GM21515 (cell line): ENCODE measurements at regions not wholly inside any gene's neighbourhood (a gene's known extent, or its start where the extent isn't known, plus 50 kb on each side); places are given as distances from the start of the nearest gene placed in this dataset.
"Not testable (repeated sequence)": the region's sequence is repeated elsewhere in the genome, so short reads cannot be mapped to it uniquely, and the experiment has no call there.

Experiments used
- ATAC-seq: cut with Tn5 transposase; IDR thresholded peaks from one replicate; pipeline ENCODE4 v1.9.1; 2021; ENCODE audit not compliant: unreplicated experiment

DNA sequence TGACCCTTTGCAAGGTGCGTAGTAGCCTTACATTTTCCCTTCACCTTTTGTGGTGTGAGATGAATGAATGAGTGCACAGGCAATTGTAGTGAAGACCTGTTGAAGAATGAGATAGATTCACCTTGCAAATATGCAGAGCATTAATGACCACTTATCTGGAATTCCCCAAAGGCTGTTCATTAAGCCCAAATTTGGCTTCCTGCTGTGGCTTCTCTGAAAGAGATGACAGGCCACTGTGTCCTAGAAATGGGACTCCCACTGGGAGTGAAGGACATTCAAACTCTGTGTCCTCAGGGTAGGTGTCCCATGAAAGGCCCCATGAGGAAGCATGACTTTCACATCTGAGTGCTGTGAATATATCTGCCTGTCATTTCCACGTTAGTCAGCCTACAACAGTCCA lies 1821.8 kb upstream of the PIK3C3 start:
- ATAC-seq, result no peak

DNA sequence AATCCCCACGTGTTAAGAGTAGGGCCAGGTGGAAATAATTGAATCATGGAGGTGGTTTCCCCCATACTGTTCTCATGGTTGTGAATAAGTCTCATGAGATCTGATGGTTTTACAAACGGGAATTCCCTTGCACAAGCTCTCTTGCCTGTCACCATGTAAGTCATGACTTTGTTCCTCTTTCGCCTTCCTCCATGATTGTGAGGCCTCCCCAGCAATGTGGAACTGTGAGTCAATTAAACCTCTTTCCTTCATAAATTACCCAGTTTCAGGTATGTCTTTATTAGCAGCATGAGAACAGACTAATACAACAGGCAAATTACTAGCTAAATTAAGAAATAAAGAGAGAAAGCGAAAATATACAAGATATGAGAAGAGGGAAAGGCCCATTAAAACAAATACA lies 1822.6 kb upstream of the PIK3C3 start:
- not testable (repeated sequence) for ATAC-seq

DNA sequence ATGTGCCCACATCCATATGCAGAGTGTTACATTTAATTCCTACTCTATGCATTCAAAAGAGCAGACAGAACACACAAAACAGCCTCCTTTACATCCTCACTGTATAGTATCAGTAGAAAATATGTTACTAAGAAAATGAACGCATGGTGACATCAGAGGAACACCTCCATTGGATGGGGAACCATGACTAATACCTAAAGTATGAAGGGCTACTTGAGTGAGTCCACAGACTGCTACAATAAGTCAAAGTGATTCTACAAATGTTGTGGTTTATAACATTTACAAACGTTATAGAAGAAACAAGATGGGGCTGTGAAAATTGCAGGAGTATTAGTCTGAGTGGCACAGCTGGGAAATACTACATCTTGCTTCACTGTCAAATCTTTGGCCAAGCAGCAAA lies 1830.9 kb upstream of the PIK3C3 start:
- no peak for ATAC-seq

DNA sequence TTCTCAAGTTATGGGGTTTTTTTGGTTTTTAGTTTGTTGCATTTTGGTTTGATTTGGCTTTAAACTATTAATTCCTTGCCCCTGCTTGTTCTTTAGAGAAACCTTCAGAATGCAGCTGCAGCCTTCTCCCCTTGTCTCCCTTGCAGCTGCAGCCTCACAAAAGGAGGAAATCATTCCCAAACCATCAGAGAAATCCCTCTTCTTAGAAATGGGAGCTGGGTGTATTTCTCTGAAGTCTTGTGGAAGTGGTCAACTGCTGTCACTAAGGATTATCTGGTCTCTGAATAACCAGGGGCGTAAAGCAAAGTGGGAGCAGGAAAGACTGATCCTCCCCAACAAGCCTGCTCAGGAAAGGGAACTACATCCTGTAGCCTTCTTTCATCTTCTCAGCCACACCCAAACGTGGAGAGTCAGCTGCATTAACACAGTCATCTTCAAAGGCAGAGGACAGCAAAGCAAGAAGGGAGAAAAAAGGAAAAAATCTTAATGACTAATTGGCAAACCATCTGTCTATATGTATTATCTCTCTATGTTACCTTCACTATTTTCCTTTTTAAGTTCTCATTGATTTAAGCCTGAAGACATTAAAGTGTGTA lies 1834.1 kb upstream of the PIK3C3 start:
- ATAC-seq, result no peak

DNA sequence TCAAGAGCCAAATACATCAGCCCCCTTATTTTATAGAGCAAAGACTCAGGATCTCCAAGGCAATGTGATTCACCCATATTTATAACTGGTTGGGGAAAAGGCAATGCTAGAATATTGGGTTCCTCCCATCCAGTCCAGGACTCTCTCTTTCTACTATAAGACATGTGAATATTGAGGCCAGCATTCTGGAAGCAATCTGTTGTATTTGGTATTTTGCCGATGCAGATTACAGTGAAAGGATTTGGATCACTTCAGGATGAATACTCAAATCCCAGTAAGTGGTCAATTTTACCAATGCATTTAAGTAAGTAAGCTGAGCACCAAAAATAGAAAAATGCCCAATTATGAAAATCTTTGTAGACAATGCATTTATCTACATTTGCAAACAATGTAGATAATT lies 1834.7 kb upstream of the PIK3C3 start:
- ATAC-seq, result no peak

DNA sequence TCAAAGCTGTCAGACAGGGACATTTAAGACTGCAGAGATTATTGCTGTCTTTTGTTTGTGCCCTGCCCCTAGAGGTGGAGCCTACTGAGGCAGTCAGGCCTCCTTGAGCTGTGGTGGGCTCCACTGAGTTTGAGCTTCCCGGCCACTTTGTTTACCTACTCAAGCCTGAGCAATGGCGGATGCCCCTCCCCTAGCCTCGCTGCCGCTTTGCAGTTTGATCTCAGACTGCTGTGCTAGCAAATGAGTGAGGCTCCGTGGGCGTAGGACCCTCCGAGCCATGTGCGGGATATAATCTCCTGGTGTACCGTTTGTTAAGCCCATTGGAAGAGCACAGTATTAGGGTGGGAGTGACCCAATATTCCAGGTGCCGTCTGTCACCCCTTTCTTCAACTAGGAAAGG lies 1835.5 kb upstream of the PIK3C3 start:
- ATAC-seq, result not testable (repeated sequence)

DNA sequence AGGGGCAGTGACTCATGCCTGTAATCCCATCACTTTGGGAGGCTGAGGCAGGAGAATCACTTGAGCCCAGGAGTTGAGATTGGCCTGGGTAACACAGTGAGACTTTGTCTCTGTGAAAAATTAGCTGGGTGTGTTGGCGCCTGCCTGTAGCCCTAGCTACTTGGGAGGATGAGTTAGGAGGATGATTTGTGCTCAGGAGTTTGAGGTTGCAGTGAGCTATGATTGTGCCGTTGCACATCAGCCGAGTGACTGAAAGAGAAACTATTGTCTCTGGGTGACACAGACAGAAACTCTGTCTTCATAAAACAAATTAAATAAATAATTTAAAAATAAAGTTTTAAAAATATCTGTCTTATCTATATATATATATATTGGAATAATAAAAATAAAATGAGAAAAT lies 1844.6 kb upstream of the PIK3C3 start:
- no peak for ATAC-seq

DNA sequence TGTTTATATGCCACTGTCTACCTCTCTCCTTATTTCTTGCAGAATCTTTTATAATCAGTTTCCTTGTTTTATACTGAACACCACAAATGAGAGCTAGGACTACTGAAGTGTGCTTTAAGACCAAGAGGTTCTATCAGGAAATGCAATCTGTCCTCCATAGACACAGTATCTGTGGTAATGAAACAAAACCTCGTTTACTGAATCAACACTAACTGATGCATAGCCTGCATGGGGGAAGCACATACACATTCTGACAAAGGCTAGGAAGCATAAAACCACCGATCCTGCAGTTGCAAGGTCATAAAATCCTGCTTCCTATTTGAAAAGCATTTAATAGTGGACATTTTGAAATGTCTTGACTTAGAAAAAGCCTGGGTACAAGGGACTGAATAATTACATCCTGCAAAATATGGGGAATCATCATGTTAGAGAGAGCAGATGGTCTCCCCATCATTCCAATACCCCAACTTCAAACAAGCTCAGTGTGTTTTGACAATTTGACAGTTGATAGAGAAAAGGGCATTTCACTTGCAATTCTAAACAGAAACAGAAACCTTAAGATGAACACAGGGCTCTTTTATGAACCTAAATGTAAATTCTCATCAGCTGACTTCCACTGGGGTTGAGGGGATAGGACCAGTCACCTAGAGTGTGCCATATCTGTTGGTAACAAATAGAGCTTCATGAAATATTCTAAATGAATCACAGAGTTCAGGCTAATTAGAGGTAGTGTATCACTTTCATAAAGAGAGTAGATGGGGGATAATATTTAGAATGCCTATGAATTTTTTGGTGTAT lies 1845.6 kb upstream of the PIK3C3 start:
- ATAC-seq, result no peak

DNA sequence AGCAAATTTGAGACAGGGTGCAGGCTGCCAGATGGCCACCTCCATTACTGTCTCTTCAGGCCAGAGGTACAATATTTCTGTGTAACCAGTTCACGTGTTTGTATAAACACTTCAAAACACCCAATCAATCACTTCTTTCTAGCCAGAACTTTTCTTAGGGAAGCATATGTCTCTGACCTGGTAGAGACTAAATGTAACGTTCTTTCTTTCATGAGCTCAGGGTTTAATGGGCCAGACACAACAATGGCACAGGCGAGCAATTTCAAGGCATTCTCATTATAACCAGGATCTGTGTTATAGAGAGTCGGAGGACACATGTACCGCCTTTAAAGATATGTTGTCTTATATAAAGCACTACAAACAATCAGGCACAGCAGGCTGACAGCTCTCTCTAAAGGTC lies 1846.4 kb upstream of the PIK3C3 start:
- no peak for ATAC-seq

DNA sequence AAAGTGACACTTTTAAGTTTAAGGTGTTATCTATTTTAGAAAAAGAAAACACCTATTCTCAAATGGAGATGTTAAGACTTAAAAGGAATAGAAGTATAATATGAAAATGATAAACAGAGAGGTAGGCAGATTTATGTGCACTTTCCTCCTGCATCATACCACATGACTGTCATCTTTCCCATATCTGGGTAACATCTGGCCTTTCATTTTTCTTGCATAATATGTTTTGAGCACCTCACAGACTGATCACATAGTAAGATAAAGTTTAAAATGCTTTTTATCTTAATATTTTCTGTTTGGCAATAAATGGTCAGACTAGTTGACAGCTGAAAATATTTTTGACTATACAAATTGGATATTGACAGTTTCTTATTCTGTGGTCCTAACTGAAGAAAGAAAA lies 1852.1 kb upstream of the PIK3C3 start:
- no peak for ATAC-seq

DNA sequence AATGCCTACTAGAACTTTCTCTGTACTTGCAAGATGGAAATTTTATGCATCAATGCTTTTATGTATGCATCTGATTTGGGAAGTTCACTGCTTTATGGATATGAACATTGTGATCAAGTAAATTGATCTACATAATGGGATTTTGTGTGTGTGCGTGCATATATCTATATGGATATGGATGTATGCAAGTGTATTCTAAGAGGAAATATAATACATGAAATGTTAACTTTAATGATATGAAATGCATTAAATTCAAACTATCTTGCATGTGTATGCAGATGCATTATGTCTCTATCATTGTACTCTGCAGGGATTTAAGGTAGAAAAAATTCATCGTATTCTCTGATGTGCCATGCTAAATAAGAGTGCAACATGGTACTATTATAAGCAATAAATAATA lies 1855.4 kb upstream of the PIK3C3 start:
- no peak for ATAC-seq

DNA sequence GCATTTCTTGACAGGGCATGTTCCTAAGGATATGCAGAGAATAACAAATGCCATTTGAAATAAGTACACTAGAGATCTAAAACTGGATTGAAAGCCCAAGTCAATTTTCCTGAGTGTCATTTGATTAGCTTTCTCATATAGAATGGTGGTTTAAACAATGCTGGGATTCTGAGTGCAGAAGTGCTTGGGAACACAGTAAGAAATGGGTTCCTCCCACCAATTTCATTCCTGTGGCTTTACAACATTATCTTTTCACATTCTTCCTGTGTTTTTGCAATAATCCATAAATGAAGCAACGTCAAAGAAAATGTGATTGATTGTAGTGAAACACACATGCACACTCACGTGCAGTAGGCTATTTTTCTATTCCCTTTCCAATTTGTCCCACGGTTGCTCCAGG lies 1858.4 kb upstream of the PIK3C3 start:
- ATAC-seq, result no peak

DNA sequence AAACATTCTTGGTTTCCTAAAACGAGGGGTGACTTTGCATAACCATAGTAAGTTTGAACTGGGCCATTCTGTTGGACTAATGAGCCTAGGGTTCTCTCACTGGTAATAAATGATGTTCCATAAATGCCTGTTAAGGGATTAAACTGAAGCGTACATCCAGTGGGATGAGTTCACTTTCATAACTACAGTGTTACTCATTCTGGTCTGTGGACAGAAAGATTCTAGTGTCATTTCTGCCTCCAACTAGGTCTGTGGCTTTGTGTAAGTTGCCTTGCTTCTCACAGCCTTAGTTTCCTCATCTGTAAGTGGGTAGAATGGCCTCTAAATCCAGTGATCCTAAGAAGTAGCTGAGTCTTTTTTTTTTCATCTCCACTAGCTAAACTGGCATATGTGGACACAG lies 1860.6 kb upstream of the PIK3C3 start:
- no peak for ATAC-seq

DNA sequence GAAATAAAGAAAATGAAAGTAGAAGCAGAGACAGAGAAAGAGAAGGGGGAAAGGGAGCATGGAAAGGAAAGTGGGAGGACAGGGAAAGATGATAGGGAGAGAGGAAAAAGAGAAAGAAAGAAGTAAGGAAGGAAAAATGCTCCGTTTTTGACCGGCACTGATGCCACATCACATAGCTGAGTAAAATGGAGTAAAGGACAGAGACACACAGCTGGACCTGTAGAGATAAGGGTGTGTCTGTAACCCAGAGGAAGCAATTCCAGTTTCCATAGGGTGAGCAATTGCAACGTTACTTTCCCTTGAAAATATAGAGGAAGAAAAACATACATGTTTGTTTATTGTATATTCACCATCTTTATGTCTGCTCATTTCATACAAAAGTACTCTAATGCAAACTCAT lies 1866.9 kb upstream of the PIK3C3 start:
- ATAC-seq, result no peak

DNA sequence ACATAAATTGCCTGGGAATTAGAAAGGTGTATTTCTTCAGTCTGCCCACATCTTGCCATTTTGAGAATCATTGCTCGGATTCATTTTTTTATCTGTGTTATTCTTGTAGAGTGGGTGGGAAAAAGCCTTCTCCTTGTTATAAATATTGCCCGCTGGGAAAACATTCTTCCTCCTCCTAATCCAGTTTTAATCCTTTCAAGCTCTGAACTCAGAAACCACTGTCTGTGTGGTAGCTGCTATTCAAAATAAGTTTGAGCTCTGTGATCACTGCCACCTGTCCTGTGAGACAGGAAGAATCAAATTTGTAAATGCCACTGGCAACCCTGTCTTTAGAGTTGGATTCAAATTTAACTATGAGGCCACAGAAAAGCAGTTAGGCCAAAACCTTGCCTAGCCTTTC lies 1875.2 kb upstream of the PIK3C3 start:
- no peak for ATAC-seq

DNA sequence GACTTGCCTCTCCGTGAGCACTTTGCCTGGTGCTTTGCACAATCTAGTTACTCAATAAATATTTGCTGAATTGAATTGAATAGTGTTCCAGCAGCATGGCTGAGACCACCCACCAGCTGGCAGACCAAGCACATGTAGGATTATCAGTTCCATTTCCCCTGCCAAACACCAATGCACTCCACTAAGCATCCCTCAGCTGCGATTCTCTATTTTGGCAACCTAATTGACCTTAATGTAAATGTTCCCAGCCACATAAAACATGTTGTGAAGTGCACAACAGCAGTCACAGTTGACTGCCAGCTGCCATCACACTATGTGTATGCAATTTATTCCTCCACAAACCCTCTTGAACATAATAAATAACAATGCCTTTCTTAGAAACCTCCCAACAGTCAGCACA lies 1879.4 kb upstream of the PIK3C3 start:
- ATAC-seq, result no peak

DNA sequence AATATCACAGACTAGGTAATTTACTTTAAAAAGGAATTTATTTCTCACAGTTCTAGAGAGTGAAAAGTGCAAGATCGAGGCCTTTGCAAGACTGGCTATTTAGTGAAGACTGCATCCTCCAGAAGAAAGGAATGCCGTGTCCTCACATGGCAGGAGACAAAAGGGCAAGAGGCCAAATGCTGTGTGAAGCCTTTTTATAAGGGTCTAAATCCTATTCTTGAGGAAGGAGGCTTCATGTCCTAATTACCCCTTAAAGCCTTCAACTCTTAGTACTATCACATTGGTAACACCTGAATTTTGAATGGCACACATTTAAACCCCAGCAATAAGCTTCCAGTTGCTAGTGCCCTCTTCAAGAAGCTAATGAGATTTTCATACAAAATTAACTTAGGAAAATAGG lies 1882.3 kb upstream of the PIK3C3 start:
- ATAC-seq, result no peak

DNA sequence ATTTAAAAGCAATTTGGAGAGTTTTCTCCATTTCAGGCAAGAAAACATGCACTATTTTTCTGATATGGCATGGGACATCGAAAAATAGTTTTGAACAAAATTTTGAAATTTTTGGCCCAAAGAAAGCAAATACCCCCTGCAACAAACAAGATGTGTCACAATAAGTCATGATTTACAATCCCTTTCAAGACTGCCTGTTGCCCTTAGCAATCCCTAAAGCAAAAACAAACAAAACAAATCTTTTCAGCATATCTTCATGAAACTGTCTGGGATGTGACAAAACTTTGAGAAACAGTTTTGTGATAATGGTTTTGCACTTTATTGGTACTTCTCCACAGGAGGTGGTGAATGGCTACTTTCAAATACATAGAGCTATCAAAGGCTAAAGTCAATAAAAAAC lies 1888.7 kb upstream of the PIK3C3 start:
- no peak for ATAC-seq

DNA sequence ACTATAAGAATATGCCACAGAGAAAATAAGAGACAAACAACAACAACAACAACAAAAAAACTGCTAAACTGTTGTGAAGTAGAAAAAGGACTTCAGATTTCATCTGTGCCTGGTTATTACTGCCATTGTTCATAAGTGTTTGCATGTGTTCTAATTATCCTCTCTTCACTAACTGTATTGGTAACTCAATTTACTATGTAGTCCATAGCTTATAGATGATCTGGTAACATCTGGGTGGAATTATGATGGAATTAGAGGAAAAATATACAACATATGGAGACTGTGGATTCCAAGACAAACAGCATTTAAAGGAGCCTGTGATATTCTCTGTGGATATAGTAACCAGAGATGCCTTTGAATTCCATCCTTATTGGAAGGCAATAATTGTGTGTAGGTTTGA lies 1891.5 kb upstream of the PIK3C3 start:
- ATAC-seq, result no peak

DNA sequence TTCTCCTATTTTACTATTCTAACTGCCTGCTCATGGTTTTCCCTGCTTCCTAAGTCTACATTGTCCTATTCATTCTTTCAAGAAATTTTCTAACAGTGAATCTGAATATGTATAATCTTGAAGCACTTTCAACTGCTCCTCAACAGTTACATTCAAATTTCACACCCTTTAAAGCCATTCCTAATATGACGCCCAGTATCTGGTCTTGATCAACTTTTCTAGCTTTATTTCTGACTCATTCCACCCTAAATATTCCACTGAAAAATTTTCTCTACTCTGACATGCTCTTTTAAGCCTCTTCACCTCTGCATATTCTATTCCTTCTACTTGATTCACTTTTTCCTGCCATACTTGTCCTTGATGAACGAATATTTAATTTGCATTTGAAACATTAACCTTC lies 1893.9 kb upstream of the PIK3C3 start:
- no peak for ATAC-seq

DNA sequence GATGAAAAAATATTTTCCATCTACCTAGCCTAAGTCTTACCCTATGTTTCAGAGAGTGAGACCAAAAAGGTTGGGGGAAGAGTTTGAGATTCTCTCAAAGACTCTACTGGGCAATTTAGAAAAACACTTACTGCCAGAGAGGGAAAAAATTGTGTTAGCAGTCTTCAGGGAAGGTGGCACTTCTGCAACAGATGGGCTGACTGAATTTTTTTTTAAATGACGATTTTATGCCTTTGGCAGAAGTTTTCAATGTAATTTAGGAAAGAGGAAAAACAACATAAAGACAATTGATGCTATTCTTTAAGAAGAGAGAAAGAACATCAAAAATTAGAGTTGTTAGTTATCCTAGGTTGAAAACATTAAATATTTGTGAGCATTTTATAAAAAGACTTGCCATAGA lies 1894.5 kb upstream of the PIK3C3 start:
- ATAC-seq, result no peak

DNA sequence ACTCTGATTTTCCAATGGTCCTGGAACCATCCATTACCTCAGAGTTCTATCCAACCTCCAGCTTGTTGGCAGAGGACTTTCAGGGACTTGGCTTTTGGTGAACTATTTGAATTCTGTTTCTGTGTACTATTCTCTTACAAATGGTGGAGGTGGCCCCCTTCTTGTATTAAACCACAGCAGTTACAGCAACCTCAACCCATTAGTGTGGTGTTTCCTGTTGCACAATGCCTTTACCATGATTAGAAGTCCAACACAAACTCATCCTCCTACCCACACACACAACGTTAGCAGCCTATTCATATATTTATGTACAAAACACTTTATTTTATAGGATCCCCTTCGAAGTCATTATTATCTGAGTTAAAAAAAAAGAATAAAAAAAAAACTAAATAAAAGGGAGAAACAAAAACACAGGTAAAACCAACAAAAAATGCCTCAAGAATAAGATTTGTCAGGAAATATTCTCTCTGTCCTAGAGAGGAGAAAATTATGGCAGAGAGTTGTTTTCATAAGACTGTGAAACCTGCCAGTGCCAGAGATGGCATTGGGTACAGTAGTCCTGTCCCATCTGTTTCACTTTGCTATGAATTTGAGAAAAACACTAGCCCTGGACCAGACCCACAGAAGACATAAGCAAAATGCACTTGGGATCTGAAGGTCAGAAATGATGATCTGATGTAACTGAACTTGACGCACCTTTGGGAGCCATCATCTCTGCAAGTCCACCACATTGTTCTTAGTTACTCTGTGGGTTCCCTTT lies 1896.0 kb upstream of the PIK3C3 start:
- no peak for ATAC-seq
